HepG2 (cell line): ENCODE measurements at regions not wholly inside any gene's neighbourhood (a gene's known extent, or its start where the extent isn't known, plus 50 kb on each side); places are given as distances from the start of the nearest gene placed in this dataset.

ENCODE experiments used
- ATAC-seq: fragments of 200-7000 bp; cut with Tn5 transposase; 3 replicates; pipeline ENCODE4 v1.9.1; 2020; ENCODE audit warnings: mild to moderate bottlenecking, moderate library complexity
- BruUV-seq: library from RNA; stranded (reverse); fragments of 400-500 nt; replicated peaks from 2 replicates; lab custom pipeline; 2021; lab: Mats Ljungman, UMichigan
- CTCF ChIA-PET: fragments of 300-600 bp; formaldehyde crosslinking; extraction: SDS; loops from one replicate; lab custom pipeline; 2021; ENCODE audit warnings: low total read pairs, inconsistent platforms, low intra/inter-chr PET ratio; lab: Yijun Ruan, JAX
- POLR2A ChIA-PET: fragments of 350-600 bp; sonication (Branson Sonifier 250); formaldehyde crosslinking; loops from one replicate; lab custom pipeline; 2020; ENCODE audit warnings: antibody characterized with exemption, inconsistent platforms; lab: Yijun Ruan, JAX
- DNase-seq: peaks from one replicate; pipeline ENCODE4 v3.0.0-alpha.2; 2015; ENCODE audit warnings: low spot score
- FAIRE-seq: peaks from 3 replicates; lab custom pipeline; 2011; peaks lifted over from hg19 to GRCh38; lab: Jason Lieb, UNC
- H2AFZ ChIP-seq: one replicate; pipeline ENCODE4 v1.6.1; 2011; ENCODE audit warnings: low read length, inconsistent platforms
- H3K27ac ChIP-seq: fragments of 300-600 bp; 3 replicates; pipeline ENCODE4 v1.8.0; 2011; ENCODE audit warnings: mixed run types, mild to moderate bottlenecking, mixed read lengths, low read length, inconsistent platforms; ENCODE audit not compliant: insufficient read depth; ENCODE audit errors: extremely low read length
- H3K27me3 ChIP-seq, 2 experiments: fragments of 200-600 bp in 1 of 2; 2 replicates in 1 of 2; 3 replicates in 1 of 2; pipeline versions ENCODE4 v1.6.0 to v1.8.0; 2011; ENCODE audit warnings: low read length in 2 of 2, mild to moderate bottlenecking in 2 of 2, moderate library complexity in 2 of 2, inconsistent platforms in 1 of 2; ENCODE audit not compliant: insufficient read depth in 2 of 2, control insufficient read depth in 1 of 2
- H3K36me3 ChIP-seq, 2 experiments: fragments of 200-600 bp in 1 of 2; replicated peaks in 1 of 2; 2 replicates in 1 of 2; 3 replicates in 1 of 2; pipeline versions ENCODE4 v1.5.1 to v1.8.0; 2011; ENCODE audit warnings: low read length in 2 of 2, inconsistent platforms in 1 of 2; ENCODE audit not compliant: insufficient read depth in 2 of 2, control insufficient read depth in 1 of 2
- H3K4me1 ChIP-seq: 2 replicates; pipeline ENCODE4 v1.5.1; 2012; ENCODE audit warnings: low read length, inconsistent platforms; ENCODE audit not compliant: insufficient read depth
- H3K4me2 ChIP-seq: 2 replicates; pipeline ENCODE4 v1.6.0; 2011; ENCODE audit warnings: low read depth, low read length, inconsistent platforms
- H3K4me3 ChIP-seq, 3 experiments: fragments of 200-600 bp in 1 of 3; sonication (generic), shearing (Covaris generic) in 1 of 3; replicated peaks in 1 of 3; 2 replicates each; pipeline ENCODE4 v1.5.1; 2011 to 2016; ENCODE audit warnings: low read length in 3 of 3, inconsistent platforms in 2 of 3, low read depth in 2 of 3, mild to moderate bottlenecking in 2 of 3, control low read depth in 1 of 3, mixed read lengths in 1 of 3; ENCODE audit not compliant: insufficient read depth in 1 of 3
- H3K79me2 ChIP-seq: one replicate; pipeline ENCODE4 v1.6.1; 2011; ENCODE audit warnings: low read length, inconsistent platforms; ENCODE audit not compliant: insufficient read depth
- H3K9ac ChIP-seq: 2 replicates; pipeline ENCODE4 v1.6.0; 2011; ENCODE audit warnings: mild to moderate bottlenecking, low read depth, low read length, inconsistent platforms; ENCODE audit not compliant: insufficient read depth
- H3K9me3 ChIP-seq: 2 replicates; pipeline ENCODE4 v1.5.1; 2012; ENCODE audit warnings: mild to moderate bottlenecking, low read length
- H4K20me1 ChIP-seq: 2 replicates; pipeline ENCODE4 v1.6.0; 2011; ENCODE audit warnings: inconsistent platforms, mild to moderate bottlenecking, low read length, moderate library complexity; ENCODE audit not compliant: insufficient read depth
- FOXP4 ChIP-seq: sonication (generic); formaldehyde crosslinking; IDR thresholded peaks from 2 replicates; pipeline ENCODE4 v1.4.0; 2020; ENCODE audit warnings: missing genetic modification reagents
- IRF9 ChIP-seq: sonication (generic); formaldehyde crosslinking; IDR thresholded peaks from 2 replicates; pipeline ENCODE4 v1.8.0; 2022; ENCODE audit warnings: missing genetic modification reagents, mild to moderate bottlenecking, borderline replicate concordance
- SP5 ChIP-seq: IDR thresholded peaks from 2 replicates; pipeline ENCODE4 v1.6.1; 2016; ENCODE audit warnings: low read depth, borderline replicate concordance
- TCF7L2 ChIP-seq: IDR thresholded peaks from 2 replicates; pipeline ENCODE4 v1.6.1; 2011; ENCODE audit warnings: mild to moderate bottlenecking, low read depth, low read length, moderate library complexity
- YEATS2 ChIP-seq: sonication (generic); formaldehyde crosslinking; IDR thresholded peaks from 2 replicates; pipeline ENCODE4 v1.4.0; 2020; ENCODE audit warnings: missing genetic modification reagents, borderline replicate concordance
- ZIK1 ChIP-seq: sonication (generic); formaldehyde crosslinking; IDR thresholded peaks from 2 replicates; pipeline ENCODE4 v1.5.0; 2020; ENCODE audit warnings: mild to moderate bottlenecking, low read depth, missing genetic modification reagents, borderline replicate concordance
- ZNF580 ChIP-seq: IDR thresholded peaks from 2 replicates; pipeline ENCODE4 v1.6.1; 2016; ENCODE audit warnings: low read depth, borderline replicate concordance
- WGBS: methylation state at CpG from one replicate; pipeline ENCODE4 v1.1.6; 2017; ENCODE audit warnings: low lambda C conversion rate; 5-methylcytosine and 5-hydroxymethylcytosine counted together
- in situ Hi-C: cut with HindIII; loops from 2 replicates; pipeline ENCODE4 v1.10.0; 2017; ENCODE audit warnings: low pct_unique_long_range_greater_than_20kb; ENCODE audit not compliant: extremely low pct_ligation_motif_present
- intact Hi-C: fragments of 100-400 bp; cut with micrococcal nuclease; formaldehyde crosslinking; loops from one replicate; pipeline ENCODE4 v1.10.0; 2022; ENCODE audit not compliant: unreplicated experiment
- TF ChIP-seq, protein P1 (sequence below): IDR thresholded peaks from 2 replicates; pipeline ENCODE4 v1.6.1; 2016
- TF ChIP-seq, protein P2 (sequence below): sonication (generic); formaldehyde crosslinking; conservative IDR thresholded peaks from 2 replicates; pipeline ENCODE4 v1.8.0; 2022; ENCODE audit warnings: missing genetic modification reagents

- in situ Hi-C loops = no loop called here
- no peak overlapping the region for H3K27ac ChIP-seq
- TF ChIP-seq ZNF580 (CRISPR knock-in tag) (no peak), IRF9 (no peak), YEATS2 (CRISPR knock-in tag) (no peak), FOXP4 (CRISPR knock-in tag) (no peak), TCF7L2 (no peak), SP5 (CRISPR knock-in tag) (no peak), ZIK1 (CRISPR knock-in tag) (no peak)
- TF ChIP-seq, protein P1, sequence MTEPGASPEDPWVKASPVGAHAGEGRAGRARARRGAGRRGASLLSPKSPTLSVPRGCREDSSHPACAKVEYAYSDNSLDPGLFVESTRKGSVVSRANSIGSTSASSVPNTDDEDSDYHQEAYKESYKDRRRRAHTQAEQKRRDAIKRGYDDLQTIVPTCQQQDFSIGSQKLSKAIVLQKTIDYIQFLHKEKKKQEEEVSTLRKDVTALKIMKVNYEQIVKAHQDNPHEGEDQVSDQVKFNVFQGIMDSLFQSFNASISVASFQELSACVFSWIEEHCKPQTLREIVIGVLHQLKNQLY (CRISPR knock-in tag) = no peak
- TF ChIP-seq, protein P2, sequence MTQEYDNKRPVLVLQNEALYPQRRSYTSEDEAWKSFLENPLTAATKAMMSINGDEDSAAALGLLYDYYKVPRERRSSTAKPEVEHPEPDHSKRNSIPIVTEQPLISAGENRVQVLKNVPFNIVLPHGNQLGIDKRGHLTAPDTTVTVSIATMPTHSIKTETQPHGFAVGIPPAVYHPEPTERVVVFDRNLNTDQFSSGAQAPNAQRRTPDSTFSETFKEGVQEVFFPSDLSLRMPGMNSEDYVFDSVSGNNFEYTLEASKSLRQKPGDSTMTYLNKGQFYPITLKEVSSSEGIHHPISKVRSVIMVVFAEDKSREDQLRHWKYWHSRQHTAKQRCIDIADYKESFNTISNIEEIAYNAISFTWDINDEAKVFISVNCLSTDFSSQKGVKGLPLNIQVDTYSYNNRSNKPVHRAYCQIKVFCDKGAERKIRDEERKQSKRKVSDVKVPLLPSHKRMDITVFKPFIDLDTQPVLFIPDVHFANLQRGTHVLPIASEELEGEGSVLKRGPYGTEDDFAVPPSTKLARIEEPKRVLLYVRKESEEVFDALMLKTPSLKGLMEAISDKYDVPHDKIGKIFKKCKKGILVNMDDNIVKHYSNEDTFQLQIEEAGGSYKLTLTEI (CRISPR knock-in tag) = no peak
- TF ChIP-seq, all 625 proteins: peak for 0
Observed at GRCh38 chr18:57931038-57931437, 113.0 kb upstream of the NEDD4L start.

More at GRCh38 chr18:57931038-57931437, 113.0 kb upstream of the NEDD4L start:
- 6% methylated on average over 1 of the region's 1 CpG for WGBS
- DNase-seq (no peak), FAIRE-seq (no peak), ATAC-seq (no peak)
- ChIA-PET CTCF (no interaction called here), POLR2A (no interaction called here)
- Histone ChIP-seq H3K4me2 (peak overlapping the region; percentile 63), H3K79me2 (no peaks in the 10 kb centered on the region), H3K36me3 (no peaks in the 10 kb centered on the region), H3K4me3 (peak overlapping the region; percentile 11 to 31 (median 17); a peak in 4 of 6 replicates), H3K9ac (no peak overlapping the region), H3K27me3 (no peaks in the 10 kb centered on the region; a peak in 1 of 5 replicates), H3K4me1 (peaks cover 33% of the 10 kb centered on the region), H4K20me1 (no peaks in the 10 kb centered on the region), H3K9me3 (no peaks in the 10 kb centered on the region), H2AFZ (no peak overlapping the region)
- intact Hi-C loops = no loop called here
- no TSS peak for BruUV-seq
